AG09319 (cell line): ENCODE measurements at regions not wholly inside any gene's neighbourhood (a gene's known extent, or its start where the extent isn't known, plus 50 kb on each side); places are given as distances from the start of the nearest gene placed in this dataset.

Source experiments
- DNase-seq: peaks from one replicate; pipeline ENCODE4 v3.0.0-alpha.2; 2010; ENCODE audit warnings: low read depth; ENCODE audit errors: extremely low read depth
- CTCF ChIP-seq: IDR thresholded peaks from 2 replicates; pipeline ENCODE4 v1.5.1; 2011; ENCODE audit warnings: low read depth, mild to moderate bottlenecking, inconsistent platforms, low read length, moderate library complexity

- no peak for TF ChIP-seq CTCF
- no peak for DNase-seq
Measured at GRCh38 chr2:94939349-94939748, 68.1 kb downstream of the TEKT4 start.

DNA sequence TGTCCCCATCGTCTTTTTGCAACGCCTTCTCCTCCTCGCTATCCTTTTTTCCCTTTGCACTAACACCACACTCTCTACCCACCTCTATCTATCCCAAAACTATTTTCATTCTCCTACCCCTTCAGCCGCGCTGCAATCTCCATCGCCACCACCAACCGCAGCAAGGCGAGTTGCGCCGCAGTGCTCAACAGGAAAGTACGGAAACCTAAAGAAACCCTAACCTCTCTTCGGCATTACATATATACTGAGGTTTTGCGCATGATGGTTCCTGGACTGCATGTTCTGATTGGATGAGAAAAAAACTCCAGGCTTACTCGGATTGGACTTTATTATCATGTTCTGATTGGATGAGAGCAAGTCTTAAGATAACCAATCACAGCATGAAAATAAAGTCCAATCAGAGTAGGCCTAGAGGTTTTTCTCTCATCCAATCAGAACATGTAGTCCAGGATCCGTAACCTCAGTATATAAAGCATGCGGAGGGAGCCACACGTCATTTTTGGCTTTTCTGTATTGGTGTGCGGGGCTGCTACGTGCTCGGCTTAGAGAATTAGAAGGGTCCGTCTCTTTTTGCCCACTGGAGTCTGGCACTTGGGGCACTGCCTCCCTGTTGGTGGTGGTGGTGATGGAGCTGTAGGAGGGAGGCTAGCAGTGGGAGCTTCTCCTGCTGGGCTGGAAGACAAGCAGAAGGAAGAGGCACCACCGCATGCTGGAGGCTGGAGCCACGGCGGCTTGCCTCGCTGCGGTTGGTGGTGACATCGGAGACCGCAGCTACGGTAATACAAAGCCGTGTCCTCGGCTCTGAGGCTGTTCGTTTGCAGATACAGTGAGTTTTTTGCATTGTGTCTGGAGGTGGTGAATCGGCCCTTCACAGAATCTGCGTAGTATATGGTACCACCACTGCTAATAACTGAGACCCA lies 76.1 kb downstream of the TEKT4 start:
- no peak for TF ChIP-seq CTCF

DNA sequence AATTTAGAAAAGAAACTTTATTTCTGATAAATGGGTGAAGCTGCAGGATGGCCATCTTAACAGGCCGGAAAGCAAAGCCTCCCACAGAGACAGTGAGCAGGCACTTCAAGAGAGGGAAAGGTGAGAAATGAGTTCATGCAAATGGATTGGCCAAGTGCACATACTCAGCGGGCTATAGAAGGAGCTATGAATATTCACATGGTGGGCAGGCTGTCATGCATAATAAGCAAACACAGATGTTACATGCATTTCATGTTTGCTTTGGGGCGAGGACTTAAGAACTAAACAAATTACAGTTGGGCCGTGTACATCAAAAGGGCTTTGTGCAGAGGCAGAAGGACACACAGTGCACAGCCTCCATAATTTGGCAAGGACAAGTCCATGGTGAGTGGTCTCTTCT lies 69.8 kb upstream of the MAL start:
- TF ChIP-seq CTCF = no peak
- DNase-seq = no peak

More for the DNA sequence above, 76.1 kb downstream of the TEKT4 start:
- no peak for DNase-seq

- peak; percentile 92 for TF ChIP-seq CTCF
- DNase-seq = no peak
Measured at GRCh38 chr2:94956797-94957391, 68.6 kb upstream of the MAL start.

GRCh38 chr2:94958245-94958644 lies 67.3 kb upstream of the MAL start:
- no peak for TF ChIP-seq CTCF
- no peak for DNase-seq

DNA sequence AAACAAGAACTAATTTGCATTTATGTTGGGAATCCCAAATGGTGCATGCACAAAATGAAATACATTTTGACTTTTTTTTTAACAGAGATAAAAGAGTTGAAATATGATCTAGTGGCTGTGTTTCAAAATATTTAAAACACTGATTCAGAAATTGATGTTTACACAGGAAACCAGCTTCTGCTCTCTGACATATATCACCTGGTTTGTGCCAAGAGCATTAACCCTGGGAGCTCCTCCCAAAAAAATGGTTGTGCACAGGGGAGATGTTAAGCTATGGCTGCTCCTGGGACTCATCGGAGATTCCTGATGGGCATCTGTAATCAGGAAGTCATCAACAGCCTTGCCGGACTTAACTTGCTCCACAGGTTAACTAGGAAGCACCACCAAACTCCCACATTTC lies 65.2 kb upstream of the MAL start:
- no peak for TF ChIP-seq CTCF
- DNase-seq = no peak

GRCh38 chr2:94960751-94961150 lies 64.8 kb upstream of the MAL start:
- no peak for DNase-seq
- no peak for TF ChIP-seq CTCF
